ENCODE measurements at regions not wholly inside any gene's neighbourhood (a gene's known extent, or its start where the extent isn't known, plus 50 kb on each side); places are given as distances from the start of the nearest gene placed in this dataset.
"Not testable (repeated sequence)": the region's sequence is repeated elsewhere in the genome, so short reads cannot be mapped to it uniquely, and the experiment has no call there.

DNA sequence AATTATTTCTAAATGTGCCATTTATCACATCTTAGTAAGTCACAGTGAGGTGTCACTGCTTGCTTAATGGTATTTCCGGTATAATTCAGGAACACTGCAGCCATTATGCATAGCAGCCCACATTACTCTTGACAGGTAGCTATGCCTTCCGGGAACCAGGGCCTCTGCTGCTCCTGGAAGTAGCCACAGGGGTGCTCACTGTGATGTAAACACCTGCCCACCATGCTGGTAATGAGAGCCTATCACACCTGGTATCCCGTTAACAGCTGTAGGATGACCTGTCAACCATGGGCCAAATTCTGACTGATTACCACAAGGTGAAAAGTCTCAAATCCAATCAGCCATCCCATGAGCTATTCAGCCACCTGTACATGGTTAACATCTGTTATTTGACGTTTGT lies 647.0 kb upstream of the NXPH2 start:
- DNase-seq = no peak

DNA sequence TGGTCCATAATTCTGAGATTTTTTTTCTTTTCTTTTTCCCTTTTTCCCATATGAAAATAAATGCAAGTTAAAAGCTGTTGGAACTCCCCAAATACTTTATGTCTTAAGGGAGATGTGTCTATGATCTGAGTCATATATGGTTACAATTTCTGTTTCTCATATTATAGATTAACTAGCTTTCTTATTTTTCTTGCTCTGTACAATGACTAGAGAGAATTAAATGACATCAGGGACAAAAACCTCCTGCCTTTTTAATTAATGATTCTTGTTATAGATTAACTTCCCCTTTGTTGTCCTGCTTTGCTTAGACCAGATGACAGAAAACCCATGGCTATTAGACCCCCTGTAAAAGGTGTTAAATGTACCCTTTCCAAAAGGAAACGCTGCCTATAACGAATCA lies 643.9 kb upstream of the NXPH2 start:
- no peak for DNase-seq

DNA sequence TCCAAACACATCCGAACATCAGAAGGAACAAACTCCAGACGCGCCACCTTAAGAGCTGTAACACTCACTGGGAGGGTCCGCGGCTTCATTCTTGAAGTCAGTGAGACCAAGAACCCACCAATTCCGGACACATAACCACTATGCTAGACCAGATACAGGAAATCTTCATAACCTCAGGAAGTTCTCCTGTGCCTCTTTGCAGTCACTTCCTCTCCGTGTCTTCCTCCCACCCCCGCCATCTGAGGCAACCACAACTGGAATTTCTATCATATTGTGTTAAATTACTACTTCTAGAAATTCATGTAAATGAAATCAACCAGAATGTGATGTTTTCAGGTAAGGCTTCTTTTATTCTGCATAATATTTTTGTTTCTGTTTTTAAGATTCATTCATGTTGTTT lies 631.0 kb upstream of the NXPH2 start:
- DNase-seq = no peak

DNA sequence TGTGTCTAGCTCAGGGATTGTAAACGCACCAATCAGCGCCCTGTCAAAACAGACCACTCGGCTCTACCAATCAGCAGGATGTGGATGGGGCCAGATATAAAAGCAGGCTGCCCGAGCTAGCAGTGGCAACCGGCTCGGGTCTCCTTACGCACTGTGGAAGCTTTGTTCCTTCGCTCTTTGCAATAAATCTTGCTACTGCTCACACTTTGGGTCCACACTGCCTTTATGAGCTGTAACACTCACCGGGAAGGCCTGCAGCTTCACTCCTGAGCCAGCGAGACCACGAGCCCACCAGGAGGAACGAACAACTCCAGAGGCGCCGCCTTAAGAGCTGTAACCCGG lies 630.6 kb upstream of the NXPH2 start:
- not testable (repeated sequence) for DNase-seq

DNA sequence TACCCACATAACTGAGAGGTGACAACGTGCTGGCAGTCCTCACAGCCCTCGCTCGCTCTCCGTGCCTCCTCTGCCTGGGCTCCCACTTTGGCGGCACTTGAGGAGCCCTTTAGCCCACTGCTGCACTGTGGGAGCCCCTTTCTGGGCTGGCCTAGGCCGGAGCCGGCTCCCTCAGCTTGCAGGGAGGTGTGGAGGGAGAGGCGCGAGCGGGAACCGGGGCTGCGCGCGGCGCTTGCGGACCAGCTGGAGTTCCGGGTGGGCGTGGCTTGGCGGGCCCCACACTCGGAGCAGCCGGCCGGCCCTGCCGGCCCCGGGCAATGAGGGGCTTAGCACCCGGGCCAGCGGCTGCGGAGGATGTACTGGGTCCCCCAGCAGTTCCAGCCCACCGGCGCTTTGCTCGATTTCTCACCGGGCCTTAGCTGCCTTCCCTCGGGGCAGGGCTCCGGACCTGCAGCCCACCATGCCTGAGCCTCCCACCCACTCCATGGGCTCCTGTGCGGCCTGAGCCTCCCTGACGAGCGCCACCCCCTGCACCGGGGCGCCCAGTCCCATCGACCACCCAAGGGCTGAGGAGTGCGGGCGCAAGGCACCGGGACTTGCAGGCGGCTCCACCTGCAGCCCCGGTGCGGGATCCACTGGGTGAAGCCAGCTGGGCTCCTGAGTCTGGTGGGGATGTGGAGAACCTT lies 630.1 kb upstream of the NXPH2 start:
- not testable (repeated sequence) for DNase-seq

DNA sequence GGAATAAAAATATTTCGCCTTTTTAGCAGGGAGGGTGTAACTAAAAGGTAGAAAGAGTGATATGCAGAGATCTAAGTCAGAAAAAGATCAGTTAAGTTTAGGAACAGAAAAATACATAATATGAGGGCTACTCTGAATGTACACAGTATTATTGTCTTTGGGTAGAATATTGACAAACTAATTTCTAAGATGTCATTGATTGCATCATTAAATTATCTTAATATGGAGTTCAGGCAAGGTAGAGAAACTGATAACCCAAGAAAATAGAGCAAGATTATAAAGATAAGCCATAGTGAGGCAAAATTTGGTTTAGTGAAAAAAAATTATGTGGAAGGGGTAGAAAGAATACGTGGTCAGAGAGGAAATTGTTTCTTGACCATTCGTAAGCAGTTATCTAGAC lies 629.0 kb upstream of the NXPH2 start:
- no peak for DNase-seq

DNA sequence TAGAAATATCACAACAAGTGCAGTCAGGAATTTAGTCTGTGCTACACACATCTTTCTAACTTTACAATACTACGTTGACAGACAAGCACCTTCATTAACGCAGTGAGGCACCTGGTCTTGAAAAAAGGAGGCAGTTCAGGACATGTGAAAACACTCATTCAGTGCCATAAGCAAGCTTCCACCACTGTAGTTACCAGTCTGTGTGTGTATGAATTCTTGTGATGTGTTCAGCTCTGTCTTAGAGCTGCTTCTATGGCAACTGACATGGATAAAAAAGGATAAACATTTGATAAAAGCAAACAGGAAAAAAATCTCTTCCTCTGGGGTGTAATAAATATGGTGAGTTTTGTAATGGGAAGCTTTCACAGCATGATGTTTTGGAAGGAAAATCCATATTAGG lies 623.8 kb upstream of the NXPH2 start:
- no peak for DNase-seq

DNA sequence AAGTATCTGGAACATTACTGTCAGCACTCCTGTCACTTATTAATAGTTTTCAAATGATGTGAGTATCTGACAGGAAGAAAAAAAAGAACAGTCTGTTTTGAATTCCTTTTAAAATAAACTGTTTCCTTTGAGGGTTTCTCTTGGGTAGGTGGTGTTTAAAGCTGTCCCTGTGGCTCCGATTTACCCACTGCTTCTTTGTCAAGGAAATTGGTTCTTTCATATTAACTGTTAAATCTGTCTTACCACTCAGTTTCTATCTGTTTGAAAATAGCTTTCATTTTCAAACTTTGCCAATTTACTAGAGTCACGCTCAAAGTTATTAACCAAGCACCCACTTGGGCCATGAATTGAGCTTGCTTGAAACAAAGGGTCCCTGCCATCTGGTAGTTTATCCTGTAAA lies 614.6 kb upstream of the NXPH2 start:
- DNase-seq = no peak

DNA sequence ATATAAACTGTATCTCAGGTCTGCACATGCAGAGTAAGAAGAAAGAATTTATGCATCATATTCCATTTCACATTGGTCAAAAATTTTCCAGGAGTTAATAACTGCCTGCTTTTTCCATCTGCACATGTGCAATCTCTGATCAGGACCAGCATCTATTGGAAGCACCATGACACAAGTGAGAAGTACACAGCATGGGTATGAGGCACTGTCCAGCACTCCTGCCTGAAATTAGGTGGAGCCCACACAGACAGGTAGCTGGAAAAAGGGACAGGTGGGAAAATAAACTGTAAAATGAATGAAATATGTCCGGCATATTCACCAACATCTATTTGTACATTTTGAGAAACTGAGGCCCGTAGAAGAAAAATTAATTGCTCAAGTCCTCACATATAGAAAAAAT lies 609.2 kb upstream of the NXPH2 start:
- DNase-seq = no peak

DNA sequence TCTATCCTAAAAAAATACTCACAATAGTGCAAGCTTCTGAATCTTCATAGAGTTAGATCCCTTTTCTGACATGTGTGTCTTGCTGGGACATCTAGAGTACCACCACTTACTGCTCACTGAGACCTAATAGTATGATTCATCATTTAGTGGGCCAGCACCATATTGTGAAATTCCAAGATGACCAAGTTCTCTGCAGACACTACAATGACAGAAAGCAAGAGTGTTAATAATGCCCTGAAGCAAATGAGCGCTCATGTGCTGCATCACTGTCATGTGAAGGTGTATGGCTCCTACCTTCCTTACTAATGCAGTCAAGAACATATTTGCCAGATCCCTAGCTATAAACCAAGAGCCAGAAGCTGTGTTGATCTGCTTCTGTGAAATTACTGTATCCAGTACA lies 606.2 kb upstream of the NXPH2 start:
- DNase-seq = no peak

DNA sequence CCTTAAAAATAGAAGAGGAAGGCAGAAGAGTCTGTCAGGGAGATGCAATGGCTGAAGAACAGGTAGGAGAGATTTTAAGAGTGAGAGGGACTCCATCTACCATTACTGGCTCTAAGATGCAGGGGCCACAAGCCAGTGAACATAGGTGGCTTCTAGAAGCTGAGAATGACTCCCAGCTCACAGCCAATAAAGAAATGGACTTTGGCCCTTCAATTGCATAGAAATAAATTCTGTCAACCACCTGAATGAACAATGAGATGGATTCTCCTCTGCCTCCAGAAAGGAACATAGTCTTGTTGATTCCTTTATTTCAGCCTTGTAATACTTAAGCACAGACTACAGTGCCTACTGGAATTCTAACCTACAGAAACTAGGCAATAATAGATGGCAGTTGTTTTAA lies 603.3 kb upstream of the NXPH2 start:
- no peak for DNase-seq

DNA sequence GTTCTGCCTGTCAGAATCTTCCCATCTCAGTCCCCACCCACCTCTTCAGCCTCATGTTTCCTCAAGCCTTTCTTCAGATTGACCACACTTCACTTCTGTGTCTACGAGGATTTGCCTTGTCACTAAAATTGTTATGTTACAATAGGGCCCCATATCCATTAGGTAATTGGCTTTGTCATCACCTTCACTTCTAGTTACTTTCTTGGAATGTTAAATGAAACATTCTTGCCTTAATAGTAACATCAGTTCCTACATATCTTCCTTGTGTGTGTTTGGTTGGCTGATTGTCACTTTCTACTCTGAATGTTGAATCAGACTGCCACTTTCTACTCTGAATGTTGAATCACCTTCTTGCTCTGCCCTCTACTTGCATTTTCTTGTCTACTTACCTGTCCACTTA lies 599.9 kb upstream of the NXPH2 start:
- DNase-seq = no peak

DNA sequence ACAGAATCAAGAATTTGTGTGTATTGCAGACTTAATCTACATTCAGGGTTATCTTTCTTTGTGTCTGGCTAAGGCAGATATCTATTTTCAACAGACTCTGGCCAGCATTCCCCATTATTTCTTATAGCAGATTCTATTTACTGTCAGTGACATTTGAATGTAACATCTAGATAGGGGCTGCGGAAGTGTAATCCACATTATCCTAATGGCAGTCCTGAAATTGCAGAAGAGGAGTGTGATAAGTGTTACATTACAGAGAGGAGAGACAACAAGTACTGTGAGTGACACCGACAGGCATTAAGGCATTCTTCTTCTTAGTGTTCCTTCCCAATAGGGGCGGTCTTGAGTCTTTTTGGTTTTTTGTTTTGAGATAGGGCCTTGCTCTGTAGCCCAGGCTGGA lies 598.2 kb upstream of the NXPH2 start:
- no peak for DNase-seq

DNA sequence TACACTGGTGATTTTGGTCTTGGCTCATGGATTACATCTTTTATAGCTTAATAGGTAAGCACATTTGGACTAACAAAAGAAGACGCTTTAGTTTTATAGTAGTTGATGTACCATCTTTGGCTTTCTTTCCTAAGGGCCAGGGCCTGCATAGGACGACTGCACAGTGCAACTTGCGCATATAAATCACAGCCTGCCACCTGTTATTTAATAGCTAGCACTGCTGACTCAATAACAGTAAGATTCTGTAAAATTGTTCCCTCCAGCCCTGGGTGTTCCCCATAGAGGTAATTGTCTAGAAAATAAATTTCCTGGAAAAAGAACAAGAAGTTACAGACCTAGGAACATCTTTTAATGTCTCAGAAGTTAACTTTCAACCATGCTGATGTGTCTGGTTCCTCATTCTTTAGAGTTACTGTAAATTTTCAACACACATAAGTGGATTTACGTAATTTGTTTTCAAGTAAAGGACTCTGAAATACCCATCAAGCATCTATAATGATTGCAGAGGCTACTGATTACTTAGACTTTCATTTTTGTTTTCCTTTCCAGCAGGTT lies 594.2 kb upstream of the NXPH2 start:
- DNase-seq = no peak

DNA sequence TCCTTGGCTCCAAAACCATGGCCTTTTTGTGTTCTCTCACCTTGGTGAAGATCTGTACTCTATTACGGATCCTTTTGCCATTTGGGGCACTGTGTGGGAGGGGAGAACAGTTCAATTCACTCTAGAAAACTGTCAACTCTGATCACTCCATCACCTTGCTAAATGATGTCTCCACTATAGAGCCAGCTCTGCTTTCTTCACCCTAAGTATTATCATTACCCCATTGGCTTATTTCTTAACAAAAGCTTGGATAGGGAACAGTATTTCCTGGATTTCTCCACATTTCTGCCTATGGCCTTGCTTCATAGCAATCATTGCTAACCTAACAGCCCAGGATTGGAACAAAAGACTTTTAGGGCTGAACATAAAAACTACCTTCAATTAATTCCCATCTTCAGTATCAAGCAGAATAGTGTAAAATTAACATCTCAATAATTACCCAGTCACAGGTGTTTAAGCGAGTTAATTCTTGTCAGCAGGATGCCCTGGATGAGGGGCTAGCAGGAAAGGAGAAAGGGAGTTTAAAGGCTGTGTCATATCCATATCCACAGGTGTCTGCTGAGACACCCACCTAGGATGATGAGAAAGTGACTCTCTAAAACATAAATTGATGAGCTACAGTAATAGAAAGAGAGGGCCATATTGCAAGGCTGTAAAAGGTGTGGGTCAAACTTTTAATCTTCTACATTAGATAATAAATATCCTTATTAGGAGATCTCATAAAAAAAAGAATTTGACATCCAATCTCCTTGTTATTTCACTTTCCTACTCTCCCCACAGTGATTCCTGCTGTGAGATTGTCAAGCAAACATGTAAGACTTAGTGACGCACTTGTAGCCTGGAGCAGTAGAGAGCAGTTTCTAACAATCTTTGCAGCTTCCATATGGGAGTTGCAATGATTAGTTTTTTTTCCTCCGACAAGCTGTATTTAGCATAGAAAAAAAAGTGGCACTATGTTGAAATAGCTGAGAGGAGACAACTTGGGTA lies 589.5 kb upstream of the NXPH2 start:
- no peak for DNase-seq

DNA sequence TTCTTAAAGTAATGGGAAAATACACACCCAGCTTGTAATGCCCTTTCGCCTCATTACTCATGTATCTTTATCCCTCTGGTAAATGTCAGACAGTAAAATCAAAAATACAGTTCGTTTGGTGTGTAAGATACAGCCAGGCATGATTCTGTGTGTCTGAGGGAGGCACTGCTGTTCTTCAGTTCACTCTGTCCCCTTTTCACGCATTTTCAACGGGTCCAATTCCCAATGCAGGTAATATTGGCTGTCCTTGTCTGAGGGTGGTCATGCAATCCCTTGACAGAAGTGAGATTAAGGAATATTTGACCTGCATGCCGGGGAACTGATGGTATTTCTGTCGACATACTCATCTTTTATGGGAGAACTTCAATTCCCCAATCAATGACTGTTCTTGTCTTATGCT lies 587.2 kb upstream of the NXPH2 start:
- DNase-seq = no peak

DNA sequence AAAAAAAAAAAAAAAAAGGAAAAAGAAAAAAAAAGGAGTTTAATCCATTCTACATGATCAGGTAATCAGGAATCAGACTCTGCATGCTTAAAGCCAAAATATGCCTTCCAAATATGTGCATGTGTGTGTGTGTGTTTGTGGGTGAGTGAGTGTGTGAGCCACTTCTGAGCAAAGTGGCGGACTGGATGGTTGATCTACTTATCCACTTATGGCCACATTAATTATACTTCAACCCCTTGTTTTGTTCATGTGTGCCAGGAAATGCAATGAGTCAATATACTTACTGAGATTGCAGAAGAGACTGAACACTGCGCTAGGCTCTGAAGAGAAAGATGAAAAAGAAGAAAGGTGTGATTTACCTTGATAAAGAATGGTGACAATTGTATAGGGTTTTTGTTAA lies 586.5 kb upstream of the NXPH2 start:
- DNase-seq = no peak

DNA sequence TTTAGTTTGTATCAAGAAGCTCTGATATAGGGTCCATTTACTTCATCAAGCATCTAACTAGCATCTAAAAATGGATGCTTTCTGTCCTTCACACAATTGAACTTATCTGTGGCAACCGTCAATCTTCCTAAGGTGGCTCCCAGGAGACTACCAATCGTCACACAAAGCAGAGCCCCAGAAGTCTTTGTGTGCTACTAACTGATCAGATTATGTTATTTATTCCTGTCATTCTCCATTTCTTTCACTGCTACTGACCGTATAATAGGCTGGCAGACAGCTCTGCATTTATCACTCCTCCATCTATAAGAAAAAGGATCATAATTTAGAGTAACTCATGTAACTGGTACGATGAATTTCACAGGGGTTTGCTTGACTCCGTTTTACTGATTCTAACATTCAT lies 585.0 kb upstream of the NXPH2 start:
- no peak for DNase-seq

DNA sequence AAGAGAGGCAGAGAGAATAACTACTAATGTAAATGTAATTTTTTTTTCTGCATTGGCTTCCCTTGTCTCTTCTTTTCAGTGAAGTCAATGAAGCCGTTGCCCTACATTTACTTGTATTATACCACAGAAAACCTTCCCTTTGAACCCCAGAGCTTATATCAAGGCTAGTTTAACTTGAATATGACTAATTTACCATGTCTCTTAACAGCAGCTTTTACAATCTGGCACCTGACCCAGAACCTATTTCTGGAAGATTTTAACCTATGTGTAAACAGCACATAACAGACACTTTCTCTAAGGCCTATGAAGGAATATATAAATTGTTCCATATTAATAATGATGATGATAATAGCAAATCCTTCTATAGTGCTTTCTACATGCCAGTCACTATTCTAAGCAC lies 580.5 kb upstream of the NXPH2 start:
- DNase-seq = no peak

DNA sequence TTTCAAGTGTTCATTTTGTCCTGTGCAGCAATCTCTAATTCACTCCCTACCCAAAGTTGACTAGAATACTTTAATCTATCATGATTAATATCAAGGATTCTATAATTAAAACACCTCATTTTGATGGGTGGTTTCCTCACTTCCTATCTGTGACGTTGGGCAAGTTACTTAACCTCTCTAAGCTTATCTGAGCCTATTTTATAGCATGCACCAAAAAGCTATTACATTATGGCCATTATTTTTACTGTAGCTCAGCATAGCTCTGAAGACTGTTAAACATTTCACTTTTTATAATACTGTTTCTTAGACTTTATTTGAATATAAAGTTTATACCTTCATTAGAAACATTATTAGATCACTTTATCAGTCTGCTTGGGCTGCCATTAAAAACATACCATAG lies 579.6 kb upstream of the NXPH2 start:
- DNase-seq = no peak

DNA sequence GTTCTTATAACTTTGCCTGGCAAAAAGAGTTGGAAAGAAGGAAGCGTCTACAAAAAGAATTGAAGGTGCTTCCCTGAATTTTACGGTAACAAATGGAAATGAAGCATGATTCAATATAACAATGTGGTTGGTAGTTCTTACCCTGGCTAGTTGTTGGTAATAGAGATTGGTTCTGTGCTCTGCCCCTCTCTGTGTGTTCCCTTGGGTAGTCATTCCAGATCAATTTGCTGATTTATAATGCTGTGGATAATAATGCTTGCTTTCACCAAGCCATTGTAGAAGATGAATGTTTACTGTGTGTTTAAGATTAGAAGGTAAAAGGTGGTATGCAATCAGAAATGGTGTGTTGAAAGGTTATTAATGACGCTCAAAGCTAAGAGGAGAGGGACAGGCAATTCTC lies 577.8 kb upstream of the NXPH2 start:
- no peak for DNase-seq

DNA sequence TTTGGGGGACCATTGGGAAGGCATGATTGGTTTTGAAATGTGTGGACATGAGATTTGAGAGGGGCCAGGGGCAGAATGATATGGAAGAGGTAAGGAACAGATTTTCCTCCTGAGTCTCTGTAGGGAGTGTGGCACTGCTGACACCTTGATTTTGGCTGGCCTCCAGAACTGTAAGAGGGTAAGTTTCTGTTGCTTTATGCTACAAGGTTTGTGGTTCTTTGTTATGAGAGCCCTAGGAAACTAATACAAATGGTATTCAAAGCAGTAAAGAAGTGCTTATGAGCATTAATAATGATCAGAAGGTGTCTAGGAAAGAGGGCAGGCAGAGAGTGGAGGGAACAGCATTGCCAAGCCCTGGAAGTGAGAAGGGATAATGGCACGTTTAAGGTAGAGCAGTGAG lies 574.3 kb upstream of the NXPH2 start:
- no peak for DNase-seq

DNA sequence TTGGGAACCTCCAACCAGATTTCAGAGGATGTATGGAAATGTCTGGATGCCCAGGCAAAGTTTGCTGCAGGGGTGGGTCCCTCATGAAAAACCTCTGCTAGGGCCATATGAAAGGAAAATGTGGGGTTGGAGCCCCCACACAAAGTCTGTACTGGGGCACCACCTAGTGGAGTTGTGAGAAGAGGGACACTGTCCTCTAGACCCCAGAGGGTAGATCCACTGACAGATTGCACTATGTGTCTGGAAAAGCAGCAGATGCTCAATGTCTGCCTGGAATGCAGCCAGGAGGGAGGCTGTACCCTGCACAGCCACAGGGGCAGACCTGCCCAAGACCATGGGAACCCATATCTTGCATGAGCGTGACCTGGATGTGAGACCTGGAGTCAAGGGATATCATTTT lies 573.7 kb upstream of the NXPH2 start:
- DNase-seq = no peak

Data from anterior cingulate cortex (tissue), 58 donors.